Fibroblast of villous mesenchyme (primary cell): ENCODE measurements at regions not wholly inside any gene's neighbourhood (a gene's known extent, or its start where the extent isn't known, plus 50 kb on each side); places are given as distances from the start of the nearest gene placed in this dataset.

Source experiments
- DNase-seq: peaks from one replicate; pipeline ENCODE4 v3.0.0-alpha.2; 2010; ENCODE audit warnings: low read depth
- H3K4me3 ChIP-seq: 2 replicates; pipeline ENCODE4 v1.5.1; 2011; ENCODE audit warnings: low read depth, mild to moderate bottlenecking, low read length
- CTCF ChIP-seq: IDR thresholded peaks from 2 replicates; pipeline ENCODE4 v1.5.1; 2012; ENCODE audit warnings: low read depth, mild to moderate bottlenecking, low read length; ENCODE audit not compliant: insufficient read depth

DNA sequence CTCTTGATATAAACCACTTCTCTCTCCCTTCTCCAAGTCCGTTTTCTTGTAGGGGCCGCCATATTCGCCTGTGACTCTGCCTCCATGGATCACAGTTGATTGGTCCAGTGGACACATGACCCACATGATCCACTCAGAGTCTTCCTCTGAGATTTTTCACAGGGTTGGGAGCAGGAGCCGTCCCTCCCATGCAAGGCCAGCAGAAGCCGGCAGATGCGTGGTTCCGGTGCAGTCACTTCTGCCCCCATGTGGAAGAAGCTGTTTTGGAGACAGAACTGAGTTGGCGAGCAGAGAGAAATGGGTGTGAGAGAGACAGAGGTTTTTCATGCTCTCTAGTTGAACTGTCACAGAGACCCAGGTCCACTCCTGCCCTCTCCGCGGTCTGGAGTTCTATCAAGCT lies 83.3 kb downstream of the C16orf95 start:
- peak; percentile 30 for DNase-seq
- no peak overlapping the region for H3K4me3 ChIP-seq
- no peak for TF ChIP-seq CTCF

GRCh38 chr16:87234601-87235000 lies 82.6 kb downstream of the C16orf95 start:
- no peak for DNase-seq
- no peak overlapping the region for H3K4me3 ChIP-seq
- no peak for TF ChIP-seq CTCF

GRCh38 chr16:87235810-87236515 lies 81.2 kb downstream of the C16orf95 start:
- no peak overlapping the region for H3K4me3 ChIP-seq
- no peak for TF ChIP-seq CTCF

GRCh38 chr16:87236516-87237115 lies 80.6 kb downstream of the C16orf95 start:
- TF ChIP-seq CTCF, result no peak
- DNase-seq, result no peak
- no peak overlapping the region for H3K4me3 ChIP-seq

More at GRCh38 chr16:87235810-87236515, 81.2 kb downstream of the C16orf95 start:
- DNase-seq, result no peak

GRCh38 chr16:87238361-87238715 lies 78.9 kb downstream of the C16orf95 start:
- DNase-seq, result no peak
- TF ChIP-seq CTCF, result no peak
- H3K4me3 ChIP-seq, result no peak overlapping the region

DNA sequence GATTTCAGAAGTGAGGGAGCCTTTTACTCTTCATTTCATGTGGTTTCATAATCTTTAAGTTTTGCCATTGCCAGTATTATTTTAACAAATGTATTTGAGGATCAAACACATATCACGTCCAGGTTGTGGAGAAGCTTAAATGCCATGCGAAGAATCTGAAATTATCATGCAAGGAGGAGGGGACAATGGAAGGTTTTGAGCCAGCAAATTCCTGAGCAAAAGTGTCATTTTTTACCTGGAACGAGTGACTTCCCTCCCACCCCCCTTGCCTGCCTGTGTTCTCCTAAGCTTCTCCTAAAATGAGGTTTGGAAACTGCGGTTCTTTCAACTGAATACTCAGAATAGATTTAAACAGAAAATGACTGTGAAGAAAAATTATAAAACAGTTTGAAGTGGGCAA lies 77.6 kb downstream of the C16orf95 start:
- no peak for TF ChIP-seq CTCF
- no peak for DNase-seq

More for the DNA sequence above, 77.6 kb downstream of the C16orf95 start:
- no peak overlapping the region for H3K4me3 ChIP-seq
